HG03521 (cell line): ENCODE measurements at regions not wholly inside any gene's neighbourhood (a gene's known extent, or its start where the extent isn't known, plus 50 kb on each side); places are given as distances from the start of the nearest gene placed in this dataset.
"Not testable (repeated sequence)": the region's sequence is repeated elsewhere in the genome, so short reads cannot be mapped to it uniquely, and the experiment has no call there.

Source experiments
- ATAC-seq: cut with Tn5 transposase; IDR thresholded peaks from one replicate; pipeline ENCODE4 v1.9.1; 2021; ENCODE audit warnings: mild to moderate bottlenecking, moderate library complexity; ENCODE audit not compliant: unreplicated experiment

DNA sequence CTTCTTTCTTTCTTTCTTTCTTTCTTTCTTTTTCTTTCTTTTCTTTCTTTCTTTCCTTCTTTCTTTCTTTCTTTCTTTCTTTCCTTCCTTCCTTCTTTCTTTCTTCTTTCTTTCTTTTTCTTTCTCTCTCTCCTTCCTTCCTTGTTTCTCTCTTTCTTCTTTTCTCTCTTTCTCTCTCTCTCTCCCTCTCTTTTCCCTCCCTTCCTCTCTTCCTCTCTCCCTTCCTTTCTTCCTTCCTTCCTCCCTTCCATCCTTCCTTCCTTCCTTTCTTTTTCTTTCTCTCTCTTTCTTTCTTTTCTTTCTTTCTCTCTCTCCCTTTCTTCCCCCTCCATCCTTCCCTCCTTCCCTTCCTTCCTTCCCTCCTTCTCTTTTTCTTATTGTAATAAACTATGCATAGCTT is 105.5 kb downstream of the ZBTB18 start:
- not testable (repeated sequence) for ATAC-seq

DNA sequence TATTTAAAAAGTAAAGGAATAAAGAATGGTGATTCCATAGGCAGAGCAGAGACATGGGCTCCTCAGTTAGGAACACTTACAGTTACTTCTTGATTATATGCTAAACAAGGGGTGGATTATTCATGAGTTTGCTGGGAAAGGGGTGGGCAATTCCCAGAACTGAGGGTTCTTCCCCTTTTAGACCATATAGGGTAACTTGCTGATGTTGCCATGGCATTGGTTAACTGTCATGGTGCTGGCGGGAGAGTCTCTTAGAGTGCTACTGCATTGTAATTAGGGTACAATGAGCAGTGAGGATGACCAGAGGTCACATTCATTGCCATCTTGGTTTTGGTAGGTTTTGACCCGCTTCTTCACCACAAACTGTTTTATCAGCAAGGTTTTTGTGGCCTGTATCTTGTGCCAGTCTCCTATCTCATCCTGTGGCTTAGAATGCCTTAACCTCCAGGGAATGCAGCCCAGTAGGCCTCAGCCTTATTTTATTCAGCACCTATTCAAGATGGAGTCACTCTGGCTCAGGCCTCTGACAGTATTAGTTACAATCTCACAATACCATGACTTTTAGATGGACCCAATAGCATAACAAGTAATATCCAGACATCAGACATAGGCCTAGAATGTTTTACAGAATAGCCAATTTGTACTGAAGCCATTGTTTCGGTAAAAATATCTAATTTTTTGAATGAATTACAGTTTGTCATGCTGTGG is 106.8 kb downstream of the ZBTB18 start:
- no peak for ATAC-seq

DNA sequence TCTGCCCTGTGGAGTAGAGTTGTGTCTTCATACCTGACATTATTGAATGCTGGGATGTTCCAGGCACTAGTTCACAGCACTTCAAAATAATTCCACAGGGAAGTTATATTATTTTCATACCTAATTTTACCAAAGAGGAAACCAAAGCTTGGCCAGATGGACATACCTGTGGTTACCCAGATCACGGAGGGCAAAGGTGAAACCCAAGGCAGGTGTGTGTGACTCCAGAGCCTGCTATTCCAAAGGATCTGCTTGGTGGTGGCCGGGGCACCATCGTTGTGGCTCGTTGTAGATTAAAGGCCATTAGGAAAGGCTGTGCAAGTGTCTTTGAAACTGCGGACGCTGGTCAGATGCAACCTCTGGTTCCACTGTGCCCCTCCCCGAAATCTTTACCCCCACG is 108.6 kb downstream of the ZBTB18 start:
- no peak for ATAC-seq

DNA sequence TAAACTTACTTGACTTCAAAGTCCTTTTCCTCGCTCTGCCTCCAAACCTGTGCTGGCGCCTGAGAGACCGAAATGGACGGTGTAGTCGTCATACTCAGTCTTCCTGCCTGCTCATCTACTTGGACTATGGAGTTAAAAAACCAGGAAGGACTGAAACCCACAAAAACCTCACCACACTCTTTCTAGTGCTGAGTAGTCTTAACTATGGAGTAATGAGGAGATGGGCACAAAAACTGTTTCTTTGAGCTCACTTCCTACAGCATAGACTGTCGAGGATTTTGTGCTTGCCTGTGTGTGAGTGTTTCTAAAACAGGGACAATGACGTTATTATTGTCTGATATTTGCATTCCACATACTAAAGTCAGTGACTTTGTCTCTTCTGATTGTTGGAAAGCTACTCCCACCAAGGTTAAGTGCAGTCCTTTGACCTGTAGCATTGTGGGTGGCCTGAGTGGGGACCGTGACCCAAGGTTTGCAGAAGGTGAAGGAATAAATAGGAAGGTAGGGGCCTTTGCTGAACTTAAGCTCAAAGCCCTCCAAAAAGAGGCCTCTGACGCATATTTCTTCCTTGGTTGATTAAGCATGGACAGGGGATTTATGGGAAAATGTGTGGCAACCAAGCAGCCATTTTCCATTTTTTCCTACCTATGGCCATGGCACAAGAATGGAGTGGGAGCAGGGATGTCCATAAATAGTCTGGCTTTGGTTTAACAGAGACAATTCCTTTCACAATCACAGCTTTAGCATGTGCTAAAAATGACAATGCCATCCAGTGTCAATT is 109.6 kb downstream of the ZBTB18 start:
- no peak for ATAC-seq

DNA sequence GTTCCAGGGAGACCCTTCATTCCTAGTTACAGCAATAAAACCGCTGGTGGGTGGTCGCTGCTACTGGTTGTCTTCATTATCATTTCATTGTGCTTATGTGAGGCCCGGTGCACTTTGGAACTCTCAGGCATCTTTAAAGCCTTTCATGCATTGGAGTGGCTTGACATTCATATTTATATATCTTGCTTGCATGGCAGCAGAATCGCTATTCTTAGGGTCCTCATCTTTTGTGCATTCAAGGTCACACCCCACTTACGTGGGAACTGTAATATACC is 110.1 kb downstream of the ZBTB18 start:
- ATAC-seq = no peak

DNA sequence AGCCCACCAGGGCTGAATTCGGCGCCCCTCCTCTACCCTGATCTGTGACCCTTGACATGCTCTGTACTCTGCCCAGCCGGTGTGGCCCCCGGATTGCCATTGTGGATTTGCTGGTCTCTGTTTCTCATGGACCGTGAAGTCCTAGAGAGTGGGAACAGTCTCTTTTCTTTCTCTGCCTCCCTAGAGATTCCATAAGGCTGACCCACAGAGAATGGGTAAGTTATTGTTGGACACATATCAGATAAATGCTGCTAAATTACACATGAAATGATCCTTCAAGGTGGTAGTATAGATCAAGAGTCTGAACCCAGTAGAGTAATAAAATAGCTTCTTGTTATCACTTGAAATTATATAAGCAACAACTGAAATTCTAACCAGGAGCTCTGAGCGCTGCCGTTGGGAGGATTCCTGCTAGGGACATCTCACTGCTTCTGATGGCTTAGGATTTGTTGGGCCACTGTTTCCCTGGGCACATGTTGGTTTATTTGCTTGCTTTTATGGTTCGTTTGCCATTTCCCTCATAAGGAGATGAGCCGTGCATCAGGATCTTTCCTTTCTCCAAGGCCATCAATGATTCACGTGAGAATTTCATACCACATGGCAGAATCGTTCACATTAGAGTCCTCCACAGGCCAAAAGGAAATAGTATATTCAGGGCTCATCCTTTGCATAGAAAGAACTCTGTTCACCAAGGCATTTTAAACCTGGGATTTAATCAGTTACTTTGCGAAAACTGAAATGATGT is 111.9 kb downstream of the ZBTB18 start:
- ATAC-seq = no peak

DNA sequence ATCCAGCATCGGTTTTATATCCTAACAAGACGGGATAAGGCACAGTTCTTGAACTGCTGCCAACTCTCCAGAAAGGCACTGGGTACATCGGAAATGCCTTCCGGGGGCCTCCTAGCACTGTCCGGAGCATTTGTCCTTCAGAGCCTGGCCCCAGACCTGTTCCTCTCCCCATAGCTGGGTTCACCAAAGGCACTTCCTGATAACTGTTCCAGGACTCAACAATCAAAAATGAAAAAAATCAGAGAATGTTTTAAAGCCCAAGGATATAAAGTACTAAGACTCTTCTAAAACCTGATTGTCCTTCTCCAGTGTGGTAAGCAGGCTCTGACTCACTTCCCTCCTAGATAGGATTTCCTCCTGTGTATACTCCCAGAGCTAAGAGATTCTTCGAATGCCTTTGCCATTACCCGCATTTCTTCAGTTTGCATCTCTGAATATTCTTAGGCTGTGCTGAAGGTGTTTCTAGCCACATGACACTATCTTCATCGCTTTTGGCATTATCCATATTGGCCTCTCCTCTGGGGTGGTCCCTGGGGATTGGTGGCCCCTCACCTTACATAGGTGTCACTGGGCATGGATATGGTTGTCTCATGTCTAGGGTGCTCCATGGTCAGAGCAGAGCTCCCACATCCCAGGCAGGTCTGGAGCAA is 112.9 kb downstream of the ZBTB18 start:
- no peak for ATAC-seq

DNA sequence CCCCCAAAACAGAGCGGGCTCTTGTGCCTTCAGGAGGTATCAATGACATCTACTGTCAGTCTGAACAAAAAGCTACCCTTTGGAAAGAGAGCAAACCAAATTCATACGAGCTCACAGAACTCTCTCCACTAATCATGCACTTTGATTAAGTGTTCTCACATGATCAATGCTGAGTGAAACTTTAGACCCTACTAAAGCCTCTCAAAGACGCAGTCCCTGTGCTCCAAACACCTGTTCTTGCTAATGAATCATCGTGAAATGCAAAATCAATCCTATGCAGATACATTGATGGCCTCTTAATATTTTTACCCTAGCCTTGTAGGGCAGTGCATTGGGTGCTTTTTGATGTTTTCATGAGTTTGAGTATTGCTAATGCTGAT is 113.4 kb downstream of the ZBTB18 start:
- no peak for ATAC-seq

DNA sequence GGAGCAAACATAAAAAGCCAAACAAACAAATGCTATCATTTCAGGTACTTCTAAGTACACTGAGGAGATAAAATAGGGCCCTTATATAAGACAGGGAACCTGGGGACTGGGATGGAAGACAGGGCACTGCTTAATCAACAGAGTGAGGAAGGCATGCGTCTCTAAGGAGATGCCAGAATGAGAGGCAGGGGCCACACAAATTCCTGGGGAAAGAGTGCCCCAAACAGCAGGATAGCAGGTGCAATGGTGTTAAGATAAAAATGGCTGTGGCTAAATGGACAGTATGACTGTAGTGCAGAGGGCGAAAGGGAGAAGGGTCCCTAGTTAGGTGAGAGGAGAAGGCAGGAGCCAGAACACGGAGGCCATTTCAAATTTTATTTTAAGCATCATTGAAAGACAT is 113.9 kb downstream of the ZBTB18 start:
- no peak for ATAC-seq

DNA sequence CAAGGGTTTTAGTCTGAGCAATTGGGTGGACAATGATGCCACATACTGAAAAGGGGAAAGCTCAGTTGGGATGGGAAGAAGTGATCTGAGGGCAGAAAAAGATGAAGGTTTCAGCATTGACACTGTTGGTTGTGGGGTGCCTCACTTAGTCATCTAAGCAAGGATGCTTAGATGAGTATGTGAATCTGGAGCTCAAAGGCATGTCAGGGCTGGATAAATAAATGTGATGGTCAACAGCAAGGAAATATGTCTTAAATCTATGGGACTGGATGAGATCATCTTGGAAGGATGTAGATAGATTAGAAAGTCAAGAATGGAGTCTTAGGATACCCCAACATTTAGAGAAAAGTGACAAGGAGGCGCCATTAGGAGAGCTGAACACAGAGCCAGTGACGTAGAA is 114.6 kb downstream of the ZBTB18 start:
- ATAC-seq = no peak

DNA sequence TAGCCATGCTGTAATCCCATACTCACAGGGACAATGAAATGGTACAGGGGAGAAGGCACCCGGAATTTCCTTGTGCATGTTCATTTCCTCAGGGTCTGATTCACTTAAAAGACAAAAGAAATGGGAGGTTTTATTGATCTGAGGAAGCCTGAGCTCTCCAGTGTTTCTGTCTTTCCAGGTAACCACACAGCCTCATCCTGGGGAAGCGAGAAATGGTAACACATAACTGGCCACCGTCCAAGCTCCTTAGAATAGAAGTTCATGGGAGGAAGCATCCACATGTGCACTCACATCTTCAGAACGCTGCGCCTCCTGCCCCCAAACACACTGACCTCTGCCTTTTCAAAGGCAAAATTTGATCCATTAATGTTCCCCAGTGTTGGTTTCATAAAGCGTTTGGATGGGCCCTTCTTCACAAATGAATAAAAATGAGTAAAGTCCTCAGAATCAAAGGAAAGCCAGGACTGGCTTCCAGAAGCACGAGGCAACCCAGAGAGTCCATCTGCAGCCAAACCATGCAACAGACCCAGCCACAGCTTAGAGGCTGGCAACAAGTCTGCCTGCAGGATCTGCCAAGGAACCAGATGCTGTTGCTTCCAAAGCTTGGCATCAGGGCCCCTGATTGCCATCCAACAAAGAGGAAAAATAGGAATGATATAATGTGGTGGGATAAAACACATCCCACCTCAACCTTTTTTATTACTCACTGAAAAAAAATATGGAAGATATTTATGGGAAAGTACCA is 120.3 kb downstream of the ZBTB18 start:
- no peak for ATAC-seq

DNA sequence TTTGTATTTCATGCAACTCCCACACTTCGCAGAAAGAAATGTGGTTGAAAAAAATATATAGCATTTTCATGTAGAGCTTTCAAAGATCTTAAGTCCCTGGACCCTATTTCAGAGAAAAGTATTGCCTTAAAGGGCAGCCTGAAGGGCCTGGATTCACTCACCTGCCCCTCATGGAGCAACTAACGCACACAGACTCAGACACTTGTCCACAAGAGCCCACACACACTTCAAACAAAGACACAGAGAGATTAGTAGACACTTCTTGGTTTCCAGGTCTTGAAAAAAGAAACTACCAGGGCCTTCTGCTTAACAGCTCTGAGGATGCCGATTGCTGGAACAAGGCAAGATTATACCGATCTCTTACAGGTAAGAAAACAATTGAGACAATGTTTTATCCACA is 122.2 kb downstream of the ZBTB18 start:
- no peak for ATAC-seq

DNA sequence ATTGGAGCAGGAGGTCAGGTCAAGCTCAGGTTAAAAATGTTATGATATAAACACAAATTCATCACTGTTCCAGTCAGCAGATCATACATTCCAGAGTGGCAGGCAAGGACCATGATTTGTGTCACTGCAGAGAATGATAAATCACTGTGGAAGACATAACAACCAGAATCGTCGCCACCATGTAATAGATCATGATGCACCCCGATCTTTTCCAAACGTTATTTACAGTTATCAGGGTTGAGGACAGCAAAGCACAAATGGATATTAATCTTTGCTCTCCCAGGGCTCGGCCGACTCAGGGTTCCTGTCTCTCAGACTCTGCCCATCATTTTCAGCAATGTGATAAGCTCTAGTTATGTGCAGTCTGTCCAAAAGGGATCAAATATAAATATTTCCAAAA is 122.7 kb downstream of the ZBTB18 start:
- ATAC-seq = no peak

DNA sequence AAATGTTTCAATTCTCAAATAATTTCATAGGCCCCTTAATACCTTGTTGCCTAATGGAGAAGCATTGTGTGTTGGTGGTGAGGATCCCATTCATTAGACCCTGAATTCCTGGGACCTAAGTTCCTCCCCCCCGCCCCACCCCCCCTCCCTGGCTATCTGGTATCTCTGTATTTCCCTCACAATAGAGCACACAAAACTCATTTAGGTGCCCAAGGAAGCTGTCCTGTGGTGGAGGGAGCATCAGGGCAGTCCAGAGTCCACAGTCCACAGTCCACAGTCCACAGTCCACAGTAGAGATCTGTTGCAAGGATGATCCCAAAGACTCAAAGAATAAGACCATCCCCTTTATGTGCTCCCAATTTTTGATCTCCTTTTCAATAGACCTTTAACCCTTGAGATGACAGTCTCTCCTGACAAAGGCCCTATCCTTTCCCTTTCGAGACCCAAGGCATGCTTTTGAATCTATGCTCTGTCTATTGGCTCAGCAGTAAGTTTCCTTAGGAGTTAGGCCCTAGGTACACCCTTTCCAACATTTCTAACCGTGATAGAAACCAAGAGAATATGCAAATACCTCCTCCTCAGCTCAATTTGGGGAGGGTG is 123.9 kb downstream of the ZBTB18 start:
- ATAC-seq = no peak

DNA sequence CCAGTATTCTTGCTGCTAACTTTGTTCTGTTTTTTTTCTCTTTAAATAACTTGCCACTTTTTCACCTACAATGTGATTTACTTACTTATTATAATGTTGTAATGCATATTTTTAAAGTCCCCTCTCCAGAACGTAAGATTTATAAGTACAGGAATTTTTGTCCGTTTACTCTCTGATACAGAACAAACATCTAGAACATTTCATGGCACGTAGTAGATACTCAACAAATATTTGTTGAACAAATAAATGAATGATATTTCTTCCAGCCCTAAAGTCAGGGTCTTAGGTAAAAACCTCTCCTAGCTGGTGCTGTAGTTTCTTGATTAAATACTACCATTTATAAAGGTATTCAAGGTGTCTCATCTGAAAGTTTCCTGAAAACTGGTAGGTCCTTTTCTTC is 125.1 kb downstream of the ZBTB18 start:
- ATAC-seq = no peak

DNA sequence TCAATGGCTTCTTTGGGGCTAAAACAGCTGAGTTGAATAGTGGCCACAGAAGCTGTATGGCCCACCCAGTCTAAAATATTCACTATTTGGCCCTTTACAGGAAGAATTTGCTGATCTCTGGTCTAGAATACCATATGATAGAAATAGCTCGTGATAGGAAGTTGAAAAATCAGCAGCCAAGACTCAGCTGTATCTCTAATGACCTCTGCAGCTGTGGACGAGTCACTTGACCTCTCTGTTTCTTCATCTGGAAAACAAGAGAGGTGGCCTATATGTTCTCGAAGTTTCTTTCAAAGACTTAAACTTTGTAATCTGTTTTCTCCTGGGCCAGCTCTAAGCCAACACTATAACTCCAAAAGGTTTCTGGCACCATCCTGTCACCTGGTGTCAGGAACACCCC is 129.2 kb downstream of the ZBTB18 start:
- no peak for ATAC-seq

DNA sequence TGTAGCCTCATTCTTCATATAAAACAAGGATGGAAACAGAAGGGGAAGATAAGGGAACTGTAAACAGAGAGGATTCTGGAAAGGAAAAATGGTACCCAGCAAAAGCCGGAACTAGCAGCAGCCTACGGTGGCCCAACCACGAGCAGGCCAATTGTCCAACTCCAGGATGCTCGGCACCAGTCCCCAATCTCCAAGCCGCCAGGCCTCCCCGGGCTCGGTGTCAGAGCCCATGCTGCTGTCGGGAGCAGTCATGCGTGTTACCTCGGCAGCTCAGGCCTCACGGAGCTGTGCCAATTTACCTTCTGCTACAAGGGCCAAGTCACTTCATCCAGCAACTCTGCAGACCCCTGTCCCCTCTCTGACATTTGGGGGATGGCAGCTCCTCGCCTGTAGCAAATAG is 130.8 kb downstream of the ZBTB18 start:
- ATAC-seq = no peak

DNA sequence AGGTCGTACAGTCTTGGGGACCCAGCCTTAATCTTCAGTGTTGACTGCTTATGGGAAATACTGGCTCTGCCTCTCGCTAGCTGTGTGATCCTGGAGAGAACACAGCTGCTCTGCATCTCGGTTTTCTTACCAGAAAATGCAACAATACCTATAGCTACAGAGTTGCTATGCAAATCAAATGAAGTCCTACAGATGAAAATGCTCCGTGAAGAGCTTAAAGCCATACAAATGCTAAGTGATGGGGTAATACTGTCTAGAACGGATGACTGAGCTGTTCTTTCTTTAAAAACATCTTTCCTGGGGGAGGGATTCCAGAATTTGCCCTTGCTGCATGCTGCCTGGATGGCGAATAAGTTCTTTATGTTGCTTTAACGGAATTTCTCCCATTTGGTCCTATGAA is 132.0 kb downstream of the ZBTB18 start:
- ATAC-seq = no peak

DNA sequence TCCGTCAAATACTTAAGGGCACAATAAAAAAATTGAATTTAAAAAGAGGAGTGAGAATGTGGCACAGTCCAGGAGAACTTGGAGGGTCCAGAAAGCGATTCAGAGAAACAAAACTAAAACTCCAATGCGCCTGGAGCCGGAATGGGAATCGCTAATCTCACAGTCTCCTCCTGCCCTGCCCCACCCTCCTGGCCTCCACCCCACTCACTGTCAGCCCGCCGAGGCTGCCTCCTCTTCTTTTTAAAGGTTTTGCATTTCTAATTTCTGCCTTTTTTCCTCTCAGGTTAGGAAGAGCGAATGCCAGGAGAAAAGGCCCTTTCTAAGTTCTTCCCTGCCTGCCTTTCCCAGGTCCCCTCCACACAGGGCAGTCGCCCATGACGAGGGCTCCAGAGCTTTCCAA is 135.3 kb downstream of the ZBTB18 start:
- no peak for ATAC-seq

DNA sequence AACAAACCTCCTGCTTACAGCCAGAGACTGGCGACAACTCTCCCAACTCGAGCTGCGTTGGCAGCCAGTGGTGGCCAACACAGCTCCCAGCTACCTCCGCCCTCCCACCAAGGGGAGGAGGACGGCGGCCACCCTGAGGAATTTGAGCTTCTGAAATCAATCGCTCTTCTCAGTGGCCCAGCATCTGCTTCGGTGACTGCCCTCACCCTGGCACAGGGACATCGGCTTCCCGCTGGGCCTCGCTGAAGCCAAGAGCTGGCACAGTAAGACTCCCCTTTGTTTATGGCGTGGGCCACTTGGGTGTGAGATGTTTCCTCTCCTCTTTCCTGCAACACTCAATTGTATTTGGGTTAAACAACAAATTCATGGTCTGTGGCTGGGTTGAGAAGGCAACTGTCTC is 136.2 kb downstream of the ZBTB18 start:
- ATAC-seq = no peak

DNA sequence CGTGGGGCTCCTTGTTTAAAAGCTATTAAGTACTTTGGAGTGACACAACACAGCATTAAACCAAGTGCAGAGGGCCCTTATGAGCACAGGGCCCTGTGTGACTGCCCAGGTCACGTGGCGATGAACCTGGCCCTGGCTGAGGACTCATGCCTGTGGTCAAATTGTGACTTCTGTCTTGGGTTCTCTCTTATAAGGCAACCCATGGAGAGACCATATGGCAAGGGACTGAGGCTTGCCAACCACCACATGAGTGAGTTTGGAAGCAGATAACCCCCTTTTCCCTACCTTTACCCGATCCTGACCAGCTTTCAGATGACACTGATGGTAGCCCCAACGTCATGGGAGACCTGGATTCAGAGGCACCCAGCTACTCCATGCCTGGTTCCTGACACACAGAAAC is 140.5 kb downstream of the ZBTB18 start:
- no peak for ATAC-seq
